ENCODE measurements at regions not wholly inside any gene's neighbourhood (a gene's known extent, or its start where the extent isn't known, plus 50 kb on each side); places are given as distances from the start of the nearest gene placed in this dataset.

GRCh38 chr2:125857971-125858794, 797.8 kb upstream of the GYPC start:
- FAIRE-seq = no peak
- Histone ChIP-seq H3K9me3 (ENCODE audit: control insufficient read depth in 2 of 3, insufficient read depth in 1 of 3, low read length in 3 of 3) (no peaks in the 10 kb centered on the region), H3K9ac (ENCODE audit: low read length in 3 of 3) (no peak overlapping the region), H3K27ac (ENCODE audit: low read depth in 2 of 2, low read length in 2 of 2) (no peak overlapping the region), H3K4me3 (ENCODE audit: low read length in 3 of 3) (no peak overlapping the region), H3K27me3 (ENCODE audit: control insufficient read depth, insufficient read depth, low read length) (no peaks in the 10 kb centered on the region), H3K4me1 (ENCODE audit: control insufficient read depth in 2 of 3, insufficient read depth in 2 of 3, low read depth in 1 of 3, low read length in 3 of 3) (no peaks in the 10 kb centered on the region), H3K36me3 (ENCODE audit: control insufficient read depth in 2 of 3, insufficient read depth in 3 of 3, low read length in 3 of 3) (no peaks in the 10 kb centered on the region)
- intact Hi-C loops (cut with DNase I) = no loop called here
- peak in 2 of 5 donors; percentile 10 to 16 for DNase-seq
- TF ChIP-seq CTCF (IDR thresholded peaks at IDR 0.05; ENCODE audit: borderline replicate concordance, extremely low read depth, insufficient read depth) = no peak

- intact Hi-C loops (cut with DNase I) = no loop called here
- H3K27me3 ChIP-seq (ENCODE audit: control insufficient read depth, insufficient read depth, low read length) = no peaks in the 10 kb centered on the region
- DNase-seq (no peak), FAIRE-seq (no peak)
- H3K9ac ChIP-seq (ENCODE audit: low read length in 3 of 3) = no peak overlapping the region
- TF ChIP-seq CTCF (IDR thresholded peaks at IDR 0.05; ENCODE audit: borderline replicate concordance, extremely low read depth, insufficient read depth) = no peak
- no peaks in the 10 kb centered on the region for H3K36me3 ChIP-seq (ENCODE audit: control insufficient read depth in 2 of 3, insufficient read depth in 3 of 3, low read length in 3 of 3)
- no peak overlapping the region for H3K4me3 ChIP-seq (ENCODE audit: low read length in 3 of 3)
- no peaks in the 10 kb centered on the region for H3K4me1 ChIP-seq (ENCODE audit: control insufficient read depth in 2 of 3, insufficient read depth in 2 of 3, low read depth in 1 of 3, low read length in 3 of 3)
- no peak overlapping the region for H3K27ac ChIP-seq (ENCODE audit: low read depth in 2 of 2, low read length in 2 of 2)
- H3K9me3 ChIP-seq (ENCODE audit: control insufficient read depth in 2 of 3, insufficient read depth in 1 of 3, low read length in 3 of 3) = no peaks in the 10 kb centered on the region
These were observed 794.5 kb upstream of the GYPC start for GRCh38 chr2:125861461-125861860.

- intact Hi-C loops (cut with DNase I) = no loop called here
- H3K9ac ChIP-seq (ENCODE audit: low read length in 3 of 3) = no peak overlapping the region
- H3K4me1 ChIP-seq (ENCODE audit: control insufficient read depth in 2 of 3, insufficient read depth in 2 of 3, low read depth in 1 of 3, low read length in 3 of 3) = no peaks in the 10 kb centered on the region
- H3K4me3 ChIP-seq (ENCODE audit: low read length in 3 of 3) = no peak overlapping the region
- FAIRE-seq (no peak), DNase-seq (no peak)
- TF ChIP-seq CTCF (IDR thresholded peaks at IDR 0.05; ENCODE audit: borderline replicate concordance, extremely low read depth, insufficient read depth) = no peak
- H3K9me3 ChIP-seq (ENCODE audit: control insufficient read depth in 2 of 3, insufficient read depth in 1 of 3, low read length in 3 of 3) = no peaks in the 10 kb centered on the region
- H3K36me3 ChIP-seq (ENCODE audit: control insufficient read depth in 2 of 3, insufficient read depth in 3 of 3, low read length in 3 of 3) = no peaks in the 10 kb centered on the region
- H3K27me3 ChIP-seq (ENCODE audit: control insufficient read depth, insufficient read depth, low read length) = no peaks in the 10 kb centered on the region
- no peak overlapping the region for H3K27ac ChIP-seq (ENCODE audit: low read depth in 2 of 2, low read length in 2 of 2)
These were observed 788.0 kb upstream of the GYPC start for GRCh38 chr2:125867908-125868307.
